ENCODE measurements at regions not wholly inside any gene's neighbourhood (a gene's known extent, or its start where the extent isn't known, plus 50 kb on each side); places are given as distances from the start of the nearest gene placed in this dataset.

DNA sequence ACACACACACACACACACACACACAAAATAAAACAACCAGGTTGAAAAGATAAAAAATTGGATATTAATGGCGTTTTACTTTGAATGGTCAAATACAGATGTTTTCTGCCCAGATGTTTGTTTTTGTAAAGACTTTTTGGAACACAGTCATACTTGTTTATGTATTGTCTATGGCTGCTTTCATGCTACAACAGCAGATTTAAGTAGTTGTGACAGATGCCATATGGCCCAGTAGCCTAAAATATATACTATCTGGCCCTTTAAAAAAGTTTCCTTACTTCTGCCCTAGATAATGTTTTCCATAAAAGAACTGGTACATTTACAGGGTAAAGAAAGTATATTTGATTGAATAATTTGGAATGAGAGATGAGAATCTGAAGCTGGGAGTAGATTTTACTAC, 1362.8 kb upstream of the SEL1L start:
- TF ChIP-seq, protein P1, sequence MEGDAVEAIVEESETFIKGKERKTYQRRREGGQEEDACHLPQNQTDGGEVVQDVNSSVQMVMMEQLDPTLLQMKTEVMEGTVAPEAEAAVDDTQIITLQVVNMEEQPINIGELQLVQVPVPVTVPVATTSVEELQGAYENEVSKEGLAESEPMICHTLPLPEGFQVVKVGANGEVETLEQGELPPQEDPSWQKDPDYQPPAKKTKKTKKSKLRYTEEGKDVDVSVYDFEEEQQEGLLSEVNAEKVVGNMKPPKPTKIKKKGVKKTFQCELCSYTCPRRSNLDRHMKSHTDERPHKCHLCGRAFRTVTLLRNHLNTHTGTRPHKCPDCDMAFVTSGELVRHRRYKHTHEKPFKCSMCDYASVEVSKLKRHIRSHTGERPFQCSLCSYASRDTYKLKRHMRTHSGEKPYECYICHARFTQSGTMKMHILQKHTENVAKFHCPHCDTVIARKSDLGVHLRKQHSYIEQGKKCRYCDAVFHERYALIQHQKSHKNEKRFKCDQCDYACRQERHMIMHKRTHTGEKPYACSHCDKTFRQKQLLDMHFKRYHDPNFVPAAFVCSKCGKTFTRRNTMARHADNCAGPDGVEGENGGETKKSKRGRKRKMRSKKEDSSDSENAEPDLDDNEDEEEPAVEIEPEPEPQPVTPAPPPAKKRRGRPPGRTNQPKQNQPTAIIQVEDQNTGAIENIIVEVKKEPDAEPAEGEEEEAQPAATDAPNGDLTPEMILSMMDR (IDR thresholded peaks at IDR 0.05): no peak
- TF ChIP-seq POLR2AphosphoS5 (IDR thresholded peaks at IDR 0.05; ENCODE audit: insufficient read depth in 1 of 2, low read depth in 1 of 2): no peak

All from vagina (tissue), 2 donors.